NCI-H1105 (cell line): ENCODE measurements at regions not wholly inside any gene's neighbourhood (a gene's known extent, or its start where the extent isn't known, plus 50 kb on each side); places are given as distances from the start of the nearest gene placed in this dataset.

Experiments used
- DNase-seq: peaks from one replicate; lab custom pipeline; 2025; lab: John Stamatoyannopoulos, UW

GRCh38 chr6:48735846-48736245 lies 624.8 kb upstream of the PTCHD4 start:
- DNase-seq, result no peak

- DNase-seq, result no peak
These were observed 622.6 kb upstream of the PTCHD4 start for GRCh38 chr6:48733581-48733980.

- no peak for DNase-seq
These were observed 603.7 kb upstream of the PTCHD4 start for GRCh38 chr6:48714699-48715098.

- peak; percentile 48 for DNase-seq
These were observed 603.3 kb upstream of the PTCHD4 start for GRCh38 chr6:48714250-48714649.

GRCh38 chr6:48713612-48714011 lies 602.6 kb upstream of the PTCHD4 start:
- no peak for DNase-seq

- DNase-seq, result no peak
These were observed 595.3 kb upstream of the PTCHD4 start for GRCh38 chr6:48706310-48706709.

GRCh38 chr6:48701572-48701971 lies 590.6 kb upstream of the PTCHD4 start:
- DNase-seq, result no peak

GRCh38 chr6:48695872-48696271 lies 584.9 kb upstream of the PTCHD4 start:
- DNase-seq, result no peak

GRCh38 chr6:48691420-48691819 lies 580.4 kb upstream of the PTCHD4 start:
- no peak for DNase-seq

- no peak for DNase-seq
These were observed 578.5 kb upstream of the PTCHD4 start for GRCh38 chr6:48689498-48689897.

GRCh38 chr6:48678390-48678789 lies 567.4 kb upstream of the PTCHD4 start:
- no peak for DNase-seq

GRCh38 chr6:48671505-48671904 lies 560.5 kb upstream of the PTCHD4 start:
- no peak for DNase-seq

- DNase-seq, result no peak
These were observed 559.5 kb upstream of the PTCHD4 start for GRCh38 chr6:48670546-48670945.

- no peak for DNase-seq
These were observed 556.8 kb upstream of the PTCHD4 start for GRCh38 chr6:48667797-48668196.

- no peak for DNase-seq
These were observed 553.8 kb upstream of the PTCHD4 start for GRCh38 chr6:48664826-48665225.

- DNase-seq, result no peak
These were observed 547.9 kb upstream of the PTCHD4 start for GRCh38 chr6:48658915-48659314.

- DNase-seq, result no peak
These were observed 530.5 kb upstream of the PTCHD4 start for GRCh38 chr6:48641544-48641943.

- DNase-seq, result peak; percentile 11
These were observed 527.8 kb upstream of the PTCHD4 start for GRCh38 chr6:48638796-48639195.

- no peak for DNase-seq
These were observed 519.5 kb upstream of the PTCHD4 start for GRCh38 chr6:48630511-48630910.

GRCh38 chr6:48628316-48628715 lies 517.3 kb upstream of the PTCHD4 start:
- no peak for DNase-seq

GRCh38 chr6:48626421-48626820 lies 515.4 kb upstream of the PTCHD4 start:
- DNase-seq, result no peak

- no peak for DNase-seq
These were observed 513.6 kb upstream of the PTCHD4 start for GRCh38 chr6:48624631-48625030.

- peak; percentile 79 for DNase-seq
These were observed 508.8 kb upstream of the PTCHD4 start for GRCh38 chr6:48619771-48620170.

- no peak for DNase-seq
These were observed 504.0 kb upstream of the PTCHD4 start for GRCh38 chr6:48615041-48615440.

- no peak for DNase-seq
These were observed 503.3 kb upstream of the PTCHD4 start for GRCh38 chr6:48614326-48614725.
